ENCODE measurements at regions not wholly inside any gene's neighbourhood (a gene's known extent, or its start where the extent isn't known, plus 50 kb on each side); places are given as distances from the start of the nearest gene placed in this dataset.

DNA sequence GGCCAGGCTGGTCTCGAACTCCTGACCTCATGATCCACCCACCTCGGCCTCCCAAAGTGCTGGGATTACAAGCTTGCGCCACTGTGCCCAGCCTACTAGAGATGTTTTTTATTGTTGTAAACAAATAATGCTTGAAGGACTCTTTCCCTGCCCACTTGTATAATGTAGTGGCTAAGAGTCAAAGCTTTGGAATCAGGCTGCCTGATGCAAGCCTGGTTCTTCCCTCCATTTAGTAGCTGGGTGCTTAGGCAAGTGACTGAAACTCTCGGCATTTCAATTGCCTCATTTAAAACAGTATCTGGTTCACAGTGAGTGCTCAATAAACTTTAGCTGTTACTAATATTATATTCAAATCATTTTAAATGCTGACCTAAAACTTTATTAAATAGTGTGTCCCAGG, 144.2 kb upstream of the FOXN2 start:
- H3K4me3 Mint-ChIP-seq, result no peak overlapping the region
- no peaks in the 10 kb centered on the region for H3K27me3 Mint-ChIP-seq (ENCODE audit: low read depth)
- H3K9me3 Mint-ChIP-seq, result peaks cover 2% of the 10 kb centered on the region
- TF ChIP-seq, protein P1, sequence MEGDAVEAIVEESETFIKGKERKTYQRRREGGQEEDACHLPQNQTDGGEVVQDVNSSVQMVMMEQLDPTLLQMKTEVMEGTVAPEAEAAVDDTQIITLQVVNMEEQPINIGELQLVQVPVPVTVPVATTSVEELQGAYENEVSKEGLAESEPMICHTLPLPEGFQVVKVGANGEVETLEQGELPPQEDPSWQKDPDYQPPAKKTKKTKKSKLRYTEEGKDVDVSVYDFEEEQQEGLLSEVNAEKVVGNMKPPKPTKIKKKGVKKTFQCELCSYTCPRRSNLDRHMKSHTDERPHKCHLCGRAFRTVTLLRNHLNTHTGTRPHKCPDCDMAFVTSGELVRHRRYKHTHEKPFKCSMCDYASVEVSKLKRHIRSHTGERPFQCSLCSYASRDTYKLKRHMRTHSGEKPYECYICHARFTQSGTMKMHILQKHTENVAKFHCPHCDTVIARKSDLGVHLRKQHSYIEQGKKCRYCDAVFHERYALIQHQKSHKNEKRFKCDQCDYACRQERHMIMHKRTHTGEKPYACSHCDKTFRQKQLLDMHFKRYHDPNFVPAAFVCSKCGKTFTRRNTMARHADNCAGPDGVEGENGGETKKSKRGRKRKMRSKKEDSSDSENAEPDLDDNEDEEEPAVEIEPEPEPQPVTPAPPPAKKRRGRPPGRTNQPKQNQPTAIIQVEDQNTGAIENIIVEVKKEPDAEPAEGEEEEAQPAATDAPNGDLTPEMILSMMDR (IDR thresholded peaks at IDR 0.05; ENCODE audit: unreplicated experiment in 3 of 3), result no peak
- H3K27ac Mint-ChIP-seq, result no peak overlapping the region
- H3K36me3 Mint-ChIP-seq (ENCODE audit: low read depth), result no peaks in the 10 kb centered on the region
- no peaks in the 10 kb centered on the region for H3K4me1 Mint-ChIP-seq

DNA sequence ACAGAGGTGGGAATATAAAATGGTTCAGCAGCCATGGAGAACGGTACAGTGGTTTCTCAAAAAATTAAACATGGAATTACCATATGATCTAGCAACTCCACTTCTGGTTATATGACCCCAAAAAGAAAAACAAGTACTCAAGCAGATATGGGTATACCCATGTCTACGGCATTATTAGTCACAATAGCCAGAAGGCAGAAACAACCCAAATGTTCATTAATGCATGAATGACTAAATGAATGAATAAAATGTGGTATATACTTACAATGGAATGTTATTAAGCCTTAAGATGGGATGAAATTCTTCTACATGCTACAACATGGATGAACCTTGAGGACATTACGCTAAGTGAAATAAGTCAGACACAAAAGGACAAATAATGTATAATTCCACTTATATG, 141.3 kb upstream of the FOXN2 start:
- Mint-ChIP-seq H3K9me3 (no peaks in the 10 kb centered on the region), H3K27ac (no peak overlapping the region), H3K4me3 (no peak overlapping the region), H3K36me3 (ENCODE audit: low read depth) (no peaks in the 10 kb centered on the region), H3K4me1 (no peaks in the 10 kb centered on the region), H3K27me3 (ENCODE audit: low read depth) (no peaks in the 10 kb centered on the region)
- TF ChIP-seq, protein P1 (IDR thresholded peaks at IDR 0.05; ENCODE audit: unreplicated experiment in 3 of 3), result no peak

DNA sequence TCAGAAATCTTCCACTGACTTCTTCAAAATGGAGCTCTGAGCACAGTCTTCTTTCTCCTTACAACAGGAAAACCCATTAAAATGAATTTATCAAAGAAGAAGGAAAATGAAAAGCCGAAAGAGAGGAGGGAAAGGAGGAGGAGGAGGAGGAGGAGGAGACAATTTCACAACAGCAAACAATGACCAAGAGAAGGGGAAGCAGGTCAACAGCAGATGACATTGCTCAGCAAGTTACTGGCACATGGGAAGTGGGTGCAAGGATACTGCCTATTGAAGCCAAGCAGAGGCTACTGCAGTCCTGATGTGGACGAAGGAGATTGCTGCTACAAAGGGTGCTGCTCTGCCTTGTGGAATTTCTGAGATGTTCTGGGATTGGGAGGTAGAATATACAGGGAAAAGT, 140.0 kb upstream of the FOXN2 start:
- H3K4me3 Mint-ChIP-seq, result no peak overlapping the region
- no peaks in the 10 kb centered on the region for H3K4me1 Mint-ChIP-seq
- no peaks in the 10 kb centered on the region for H3K27me3 Mint-ChIP-seq (ENCODE audit: low read depth)
- H3K9me3 Mint-ChIP-seq, result no peaks in the 10 kb centered on the region
- no peak overlapping the region for H3K27ac Mint-ChIP-seq
- TF ChIP-seq, protein P1 (IDR thresholded peaks at IDR 0.05; ENCODE audit: unreplicated experiment in 3 of 3), result no peak
- no peaks in the 10 kb centered on the region for H3K36me3 Mint-ChIP-seq (ENCODE audit: low read depth)

DNA sequence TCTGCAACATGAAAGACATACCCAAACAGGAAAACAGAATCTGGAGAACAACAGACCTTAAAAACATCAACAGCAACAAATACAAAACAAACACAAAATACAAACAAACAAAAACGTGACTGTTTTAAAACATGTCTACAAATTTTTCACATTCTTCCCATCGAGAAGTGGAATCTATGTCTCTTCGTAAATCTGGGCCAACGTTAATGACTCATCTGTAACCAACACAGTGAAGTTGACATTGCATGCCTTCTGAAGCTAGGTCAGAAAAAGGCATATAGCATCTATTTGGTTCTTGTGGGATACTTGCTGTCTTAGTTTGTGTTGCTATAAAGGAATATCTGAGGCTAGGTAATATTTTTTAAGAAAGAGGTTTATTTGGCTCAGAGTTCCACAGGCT, 139.2 kb upstream of the FOXN2 start:
- Mint-ChIP-seq H3K4me3 (no peak overlapping the region), H3K27me3 (ENCODE audit: low read depth) (no peaks in the 10 kb centered on the region)

DNA sequence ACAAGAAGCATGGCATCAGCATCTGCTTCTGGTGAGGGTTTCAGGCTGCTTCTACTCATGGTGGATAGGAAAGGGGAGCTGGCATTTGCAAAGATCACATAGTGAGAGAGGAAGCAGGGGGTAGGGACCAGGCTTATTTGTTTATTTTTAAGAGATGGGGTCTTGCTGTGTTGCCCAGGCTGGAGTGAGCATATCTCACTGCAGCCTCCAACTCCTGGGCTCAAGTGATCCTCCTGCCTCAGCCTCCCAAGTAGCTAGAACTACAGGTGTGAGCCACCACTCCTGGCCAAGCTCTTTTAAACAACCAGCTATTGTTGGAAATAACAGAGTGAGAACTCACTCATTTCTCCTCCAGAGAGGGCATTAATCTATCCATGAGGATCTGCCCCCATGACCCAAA, 138.8 kb upstream of the FOXN2 start:
- no peaks in the 10 kb centered on the region for H3K36me3 Mint-ChIP-seq (ENCODE audit: low read depth)
- no peak overlapping the region for H3K4me3 Mint-ChIP-seq
- H3K9me3 Mint-ChIP-seq, result no peaks in the 10 kb centered on the region
- H3K4me1 Mint-ChIP-seq, result no peaks in the 10 kb centered on the region
- H3K27me3 Mint-ChIP-seq (ENCODE audit: low read depth), result no peaks in the 10 kb centered on the region
- H3K27ac Mint-ChIP-seq, result no peak overlapping the region
- TF ChIP-seq, protein P1 (IDR thresholded peaks at IDR 0.05; ENCODE audit: unreplicated experiment in 3 of 3), result no peak

More for the DNA sequence above, 139.2 kb upstream of the FOXN2 start:
- Mint-ChIP-seq H3K27ac (no peak overlapping the region), H3K4me1 (no peaks in the 10 kb centered on the region), H3K9me3 (no peaks in the 10 kb centered on the region), H3K36me3 (ENCODE audit: low read depth) (no peaks in the 10 kb centered on the region)
- TF ChIP-seq, protein P1 (IDR thresholded peaks at IDR 0.05; ENCODE audit: unreplicated experiment in 3 of 3), result no peak

DNA sequence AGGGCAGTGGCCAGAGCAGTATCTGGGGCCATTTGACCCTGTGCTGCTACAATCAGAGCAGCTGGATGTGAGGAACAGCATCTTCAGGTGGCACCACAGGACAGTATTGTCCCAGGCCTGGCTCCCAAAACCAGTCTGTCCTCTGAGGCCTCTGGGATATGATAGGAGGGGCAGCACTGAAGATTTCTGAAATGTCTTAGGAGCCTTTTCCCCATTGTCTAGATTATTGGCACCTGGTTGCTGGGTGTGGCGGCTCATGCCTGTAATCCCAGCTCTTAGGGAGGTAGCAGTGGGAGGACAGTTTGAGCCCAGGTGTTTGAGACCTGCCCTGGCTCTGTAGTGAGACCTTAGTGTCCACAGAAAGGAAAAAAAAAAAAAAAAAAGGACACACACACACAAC, 137.6 kb upstream of the FOXN2 start:
- TF ChIP-seq, protein P1 (IDR thresholded peaks at IDR 0.05; ENCODE audit: unreplicated experiment in 3 of 3), result no peak
- H3K27ac Mint-ChIP-seq, result no peak overlapping the region
- H3K9me3 Mint-ChIP-seq, result no peaks in the 10 kb centered on the region
- H3K4me1 Mint-ChIP-seq, result no peaks in the 10 kb centered on the region
- H3K36me3 Mint-ChIP-seq (ENCODE audit: low read depth), result no peaks in the 10 kb centered on the region
- H3K4me3 Mint-ChIP-seq, result no peak overlapping the region
- no peaks in the 10 kb centered on the region for H3K27me3 Mint-ChIP-seq (ENCODE audit: low read depth)
